ENCODE measurements at regions not wholly inside any gene's neighbourhood (a gene's known extent, or its start where the extent isn't known, plus 50 kb on each side); places are given as distances from the start of the nearest gene placed in this dataset.

DNA sequence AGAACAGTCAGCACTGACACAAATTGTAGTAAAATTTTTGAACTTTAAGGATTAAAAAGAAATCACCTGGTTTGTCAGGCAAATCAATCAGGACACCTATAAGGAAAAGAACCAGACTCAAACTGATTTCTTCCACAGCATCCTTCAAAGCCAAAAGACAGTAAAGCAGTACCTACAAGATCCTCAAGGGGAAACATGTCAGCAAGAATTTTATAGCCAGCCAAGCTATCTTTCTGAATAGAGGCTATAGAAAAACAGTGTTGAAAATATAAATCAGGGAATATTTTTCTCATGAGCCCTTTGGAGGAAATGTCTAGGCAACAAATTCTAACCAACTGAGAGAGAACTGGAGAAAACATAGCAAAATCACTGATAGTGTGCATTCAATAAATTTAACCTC lies 301.4 kb upstream of the UBE2E2 start:
- TF ChIP-seq, protein P1, sequence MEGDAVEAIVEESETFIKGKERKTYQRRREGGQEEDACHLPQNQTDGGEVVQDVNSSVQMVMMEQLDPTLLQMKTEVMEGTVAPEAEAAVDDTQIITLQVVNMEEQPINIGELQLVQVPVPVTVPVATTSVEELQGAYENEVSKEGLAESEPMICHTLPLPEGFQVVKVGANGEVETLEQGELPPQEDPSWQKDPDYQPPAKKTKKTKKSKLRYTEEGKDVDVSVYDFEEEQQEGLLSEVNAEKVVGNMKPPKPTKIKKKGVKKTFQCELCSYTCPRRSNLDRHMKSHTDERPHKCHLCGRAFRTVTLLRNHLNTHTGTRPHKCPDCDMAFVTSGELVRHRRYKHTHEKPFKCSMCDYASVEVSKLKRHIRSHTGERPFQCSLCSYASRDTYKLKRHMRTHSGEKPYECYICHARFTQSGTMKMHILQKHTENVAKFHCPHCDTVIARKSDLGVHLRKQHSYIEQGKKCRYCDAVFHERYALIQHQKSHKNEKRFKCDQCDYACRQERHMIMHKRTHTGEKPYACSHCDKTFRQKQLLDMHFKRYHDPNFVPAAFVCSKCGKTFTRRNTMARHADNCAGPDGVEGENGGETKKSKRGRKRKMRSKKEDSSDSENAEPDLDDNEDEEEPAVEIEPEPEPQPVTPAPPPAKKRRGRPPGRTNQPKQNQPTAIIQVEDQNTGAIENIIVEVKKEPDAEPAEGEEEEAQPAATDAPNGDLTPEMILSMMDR (IDR thresholded peaks at IDR 0.05), result no peak; the same call in 1 of the 2 replicates
- TF ChIP-seq POLR2AphosphoS5 (IDR thresholded peaks at IDR 0.05; ENCODE audit: low read depth, low read length) (no peak), RFX5 (IDR thresholded peaks at IDR 0.05; ENCODE audit: low read length) (no peak), TCF12 (IDR thresholded peaks at IDR 0.05) (no peak), SMC3 (IDR thresholded peaks at IDR 0.05; ENCODE audit: low read depth, low read length) (no peak)
- TF ChIP-seq, protein P2, sequence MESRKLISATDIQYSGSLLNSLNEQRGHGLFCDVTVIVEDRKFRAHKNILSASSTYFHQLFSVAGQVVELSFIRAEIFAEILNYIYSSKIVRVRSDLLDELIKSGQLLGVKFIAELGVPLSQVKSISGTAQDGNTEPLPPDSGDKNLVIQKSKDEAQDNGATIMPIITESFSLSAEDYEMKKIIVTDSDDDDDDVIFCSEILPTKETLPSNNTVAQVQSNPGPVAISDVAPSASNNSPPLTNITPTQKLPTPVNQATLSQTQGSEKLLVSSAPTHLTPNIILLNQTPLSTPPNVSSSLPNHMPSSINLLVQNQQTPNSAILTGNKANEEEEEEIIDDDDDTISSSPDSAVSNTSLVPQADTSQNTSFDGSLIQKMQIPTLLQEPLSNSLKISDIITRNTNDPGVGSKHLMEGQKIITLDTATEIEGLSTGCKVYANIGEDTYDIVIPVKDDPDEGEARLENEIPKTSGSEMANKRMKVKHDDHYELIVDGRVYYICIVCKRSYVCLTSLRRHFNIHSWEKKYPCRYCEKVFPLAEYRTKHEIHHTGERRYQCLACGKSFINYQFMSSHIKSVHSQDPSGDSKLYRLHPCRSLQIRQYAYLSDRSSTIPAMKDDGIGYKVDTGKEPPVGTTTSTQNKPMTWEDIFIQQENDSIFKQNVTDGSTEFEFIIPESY (IDR thresholded peaks at IDR 0.05; ENCODE audit: borderline replicate concordance, low read depth), result no peak
- TF ChIP-seq, protein P3, sequence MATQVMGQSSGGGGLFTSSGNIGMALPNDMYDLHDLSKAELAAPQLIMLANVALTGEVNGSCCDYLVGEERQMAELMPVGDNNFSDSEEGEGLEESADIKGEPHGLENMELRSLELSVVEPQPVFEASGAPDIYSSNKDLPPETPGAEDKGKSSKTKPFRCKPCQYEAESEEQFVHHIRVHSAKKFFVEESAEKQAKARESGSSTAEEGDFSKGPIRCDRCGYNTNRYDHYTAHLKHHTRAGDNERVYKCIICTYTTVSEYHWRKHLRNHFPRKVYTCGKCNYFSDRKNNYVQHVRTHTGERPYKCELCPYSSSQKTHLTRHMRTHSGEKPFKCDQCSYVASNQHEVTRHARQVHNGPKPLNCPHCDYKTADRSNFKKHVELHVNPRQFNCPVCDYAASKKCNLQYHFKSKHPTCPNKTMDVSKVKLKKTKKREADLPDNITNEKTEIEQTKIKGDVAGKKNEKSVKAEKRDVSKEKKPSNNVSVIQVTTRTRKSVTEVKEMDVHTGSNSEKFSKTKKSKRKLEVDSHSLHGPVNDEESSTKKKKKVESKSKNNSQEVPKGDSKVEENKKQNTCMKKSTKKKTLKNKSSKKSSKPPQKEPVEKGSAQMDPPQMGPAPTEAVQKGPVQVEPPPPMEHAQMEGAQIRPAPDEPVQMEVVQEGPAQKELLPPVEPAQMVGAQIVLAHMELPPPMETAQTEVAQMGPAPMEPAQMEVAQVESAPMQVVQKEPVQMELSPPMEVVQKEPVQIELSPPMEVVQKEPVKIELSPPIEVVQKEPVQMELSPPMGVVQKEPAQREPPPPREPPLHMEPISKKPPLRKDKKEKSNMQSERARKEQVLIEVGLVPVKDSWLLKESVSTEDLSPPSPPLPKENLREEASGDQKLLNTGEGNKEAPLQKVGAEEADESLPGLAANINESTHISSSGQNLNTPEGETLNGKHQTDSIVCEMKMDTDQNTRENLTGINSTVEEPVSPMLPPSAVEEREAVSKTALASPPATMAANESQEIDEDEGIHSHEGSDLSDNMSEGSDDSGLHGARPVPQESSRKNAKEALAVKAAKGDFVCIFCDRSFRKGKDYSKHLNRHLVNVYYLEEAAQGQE (IDR thresholded peaks at IDR 0.05; ENCODE audit: low read depth, low read length), result no peak

Data from SK-N-SH (cell line).